HL-60 (cell line): ENCODE measurements at regions not wholly inside any gene's neighbourhood (a gene's known extent, or its start where the extent isn't known, plus 50 kb on each side); places are given as distances from the start of the nearest gene placed in this dataset.

Experiments
- CTCF ChIP-seq: IDR thresholded peaks from one replicate; pipeline ENCODE4 v1.5.1; 2011; ENCODE audit warnings: low read length, control low read depth, inconsistent platforms; ENCODE audit not compliant: insufficient read depth
- POLR2AphosphoS5 ChIP-seq: IDR thresholded peaks from 2 replicates; pipeline ENCODE4 v1.6.1; 2012; ENCODE audit warnings: low read depth

GRCh38 chr3:127483902-127484591, 106.5 kb downstream of the TPRA1 start:
- TF ChIP-seq POLR2AphosphoS5 (no peak), CTCF (no peak)
